Epithelial cell of proximal tubule (primary cell): ENCODE measurements at regions not wholly inside any gene's neighbourhood (a gene's known extent, or its start where the extent isn't known, plus 50 kb on each side); places are given as distances from the start of the nearest gene placed in this dataset.

Source experiments
- DNase-seq: peaks from one replicate; pipeline ENCODE4 v3.0.0-alpha.2; 2011; ENCODE audit warnings: low read depth
- H3K4me3 ChIP-seq: 2 replicates; pipeline ENCODE4 v1.5.1; 2011; ENCODE audit warnings: low read depth, mild to moderate bottlenecking, low read length
- CTCF ChIP-seq: conservative IDR thresholded peaks from 2 replicates; pipeline ENCODE4 v1.5.1; 2012; ENCODE audit warnings: low read depth, mild to moderate bottlenecking, low read length

GRCh38 chr6:104400844-104401243 is 458.9 kb downstream of the HACE1 start:
- H3K4me3 ChIP-seq = no peak overlapping the region
- DNase-seq = no peak
- TF ChIP-seq CTCF = no peak

GRCh38 chr6:104396077-104396476 is 463.6 kb downstream of the HACE1 start:
- DNase-seq = no peak
- no peak for TF ChIP-seq CTCF
- H3K4me3 ChIP-seq = no peak overlapping the region

GRCh38 chr6:104381907-104382306 is 477.8 kb downstream of the HACE1 start:
- no peak overlapping the region for H3K4me3 ChIP-seq
- TF ChIP-seq CTCF = no peak
- DNase-seq = no peak

GRCh38 chr6:104365451-104366234 is 494.1 kb downstream of the HACE1 start:
- no peak for TF ChIP-seq CTCF
- DNase-seq = no peak
- no peak overlapping the region for H3K4me3 ChIP-seq

GRCh38 chr6:104357928-104358327 is 501.8 kb downstream of the HACE1 start:
- DNase-seq = no peak
- H3K4me3 ChIP-seq = no peak overlapping the region
- no peak for TF ChIP-seq CTCF

- no peak for TF ChIP-seq CTCF
- DNase-seq = no peak
- no peak overlapping the region for H3K4me3 ChIP-seq
These were observed 503.5 kb downstream of the HACE1 start for GRCh38 chr6:104356197-104356596.

- DNase-seq = no peak
- H3K4me3 ChIP-seq = no peak overlapping the region
- TF ChIP-seq CTCF = no peak
These were observed 510.5 kb downstream of the HACE1 start for GRCh38 chr6:104349191-104349590.
